SK-N-SH treated with all-trans-retinoic acid at 6 μM for 48 hours (cell line): ENCODE measurements at regions not wholly inside any gene's neighbourhood (a gene's known extent, or its start where the extent isn't known, plus 50 kb on each side); places are given as distances from the start of the nearest gene placed in this dataset.

Experiments used
- ARNTL ChIP-seq: fragments of 450-650 bp; formaldehyde crosslinking; IDR thresholded peaks from 2 replicates; pipeline ENCODE4 v1.5.0; 2020; ENCODE audit warnings: low read depth, mild to moderate bottlenecking, moderate library complexity, borderline replicate concordance
- OSR1 ChIP-seq: fragments of 250-450 bp; sonication (Bioruptor Pico); IDR thresholded peaks from 2 replicates; pipeline ENCODE4 v1.8.0; 2022; ENCODE audit warnings: moderate library complexity, mild to moderate bottlenecking, inconsistent platforms
- RARB ChIP-seq: fragments of 250-450 bp; sonication (Bioruptor Pico); IDR thresholded peaks from 2 replicates; pipeline ENCODE4 v1.8.0; 2021; ENCODE audit warnings: mild to moderate bottlenecking, moderate library complexity
- SNAI2 ChIP-seq: fragments of 250-450 bp; sonication (Bioruptor Pico); IDR thresholded peaks from 2 replicates; pipeline ENCODE4 v1.5.0; 2020; ENCODE audit warnings: mild to moderate bottlenecking, moderate library complexity
- TOX ChIP-seq: fragments of 250-450 bp; sonication (Bioruptor Pico); IDR thresholded peaks from 2 replicates; pipeline ENCODE4 v1.8.0; 2021; ENCODE audit warnings: mild to moderate bottlenecking, moderate library complexity, borderline replicate concordance
- ZC3H10 ChIP-seq: fragments of 250-450 bp; sonication (Bioruptor Pico); IDR thresholded peaks from 2 replicates; pipeline ENCODE4 v1.5.1; 2021; ENCODE audit warnings: mild to moderate bottlenecking, moderate library complexity
- ZFP3 ChIP-seq: fragments of 250-450 bp; sonication (Bioruptor Pico); IDR thresholded peaks from 2 replicates; pipeline ENCODE4 v1.5.0; 2020; ENCODE audit warnings: mild to moderate bottlenecking, moderate library complexity
- ZNF565 ChIP-seq: fragments of 450-650 bp; formaldehyde crosslinking; conservative IDR thresholded peaks from 2 replicates; pipeline ENCODE4 v1.5.0; 2020; ENCODE audit warnings: low read depth, mild to moderate bottlenecking, moderate library complexity
- TF ChIP-seq, protein P1 (sequence below): fragments of 250-450 bp; sonication (Bioruptor Pico); IDR thresholded peaks from 2 replicates; pipeline ENCODE4 v1.5.1; 2020; ENCODE audit warnings: low read depth, mild to moderate bottlenecking, moderate library complexity
- TF ChIP-seq, protein P2 (sequence below): fragments of 250-450 bp; sonication (Bioruptor Pico); IDR thresholded peaks from 2 replicates; pipeline ENCODE4 v1.8.0; 2020; ENCODE audit warnings: mild to moderate bottlenecking, moderate library complexity, borderline replicate concordance

DNA sequence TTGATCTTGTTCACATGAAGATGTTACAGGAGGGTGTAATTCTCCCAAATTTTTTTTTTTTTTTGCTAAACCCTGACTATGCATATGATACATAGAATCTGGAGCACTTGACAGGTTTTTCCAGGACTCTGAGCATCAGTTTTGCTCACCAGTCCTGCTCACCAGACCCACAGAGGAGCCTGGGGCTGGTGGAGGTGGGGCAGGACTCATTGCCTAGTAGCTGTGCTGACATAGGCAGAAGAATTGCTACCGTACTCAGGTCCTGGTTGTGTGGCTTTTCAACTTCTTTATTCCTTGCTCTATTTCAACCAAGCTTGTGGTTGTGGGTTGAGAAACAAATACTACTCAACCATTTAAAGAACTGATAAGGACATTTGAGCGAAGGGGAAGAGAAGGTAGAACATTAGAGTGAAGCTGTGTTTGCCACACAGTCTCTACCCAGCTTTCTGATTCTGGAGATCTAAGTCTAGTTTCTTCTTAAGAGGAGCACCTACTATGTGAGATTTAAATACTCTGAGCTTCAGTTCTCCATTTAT is 212.4 kb downstream of the UTP18 start:
- no peak for TF ChIP-seq ZC3H10 (CRISPR knock-in tag)
- TF ChIP-seq TOX: no peak
- no peak for TF ChIP-seq ARNTL (CRISPR knock-in tag)
- TF ChIP-seq ZFP3 (CRISPR knock-in tag): no peak
- TF ChIP-seq, protein P1, sequence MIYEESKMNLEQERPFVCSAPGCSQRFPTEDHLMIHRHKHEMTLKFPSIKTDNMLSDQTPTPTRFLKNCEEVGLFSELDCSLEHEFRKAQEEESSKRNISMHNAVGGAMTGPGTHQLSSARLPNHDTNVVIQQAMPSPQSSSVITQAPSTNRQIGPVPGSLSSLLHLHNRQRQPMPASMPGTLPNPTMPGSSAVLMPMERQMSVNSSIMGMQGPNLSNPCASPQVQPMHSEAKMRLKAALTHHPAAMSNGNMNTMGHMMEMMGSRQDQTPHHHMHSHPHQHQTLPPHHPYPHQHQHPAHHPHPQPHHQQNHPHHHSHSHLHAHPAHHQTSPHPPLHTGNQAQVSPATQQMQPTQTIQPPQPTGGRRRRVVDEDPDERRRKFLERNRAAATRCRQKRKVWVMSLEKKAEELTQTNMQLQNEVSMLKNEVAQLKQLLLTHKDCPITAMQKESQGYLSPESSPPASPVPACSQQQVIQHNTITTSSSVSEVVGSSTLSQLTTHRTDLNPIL (CRISPR knock-in tag): no peak
- TF ChIP-seq, protein P2, sequence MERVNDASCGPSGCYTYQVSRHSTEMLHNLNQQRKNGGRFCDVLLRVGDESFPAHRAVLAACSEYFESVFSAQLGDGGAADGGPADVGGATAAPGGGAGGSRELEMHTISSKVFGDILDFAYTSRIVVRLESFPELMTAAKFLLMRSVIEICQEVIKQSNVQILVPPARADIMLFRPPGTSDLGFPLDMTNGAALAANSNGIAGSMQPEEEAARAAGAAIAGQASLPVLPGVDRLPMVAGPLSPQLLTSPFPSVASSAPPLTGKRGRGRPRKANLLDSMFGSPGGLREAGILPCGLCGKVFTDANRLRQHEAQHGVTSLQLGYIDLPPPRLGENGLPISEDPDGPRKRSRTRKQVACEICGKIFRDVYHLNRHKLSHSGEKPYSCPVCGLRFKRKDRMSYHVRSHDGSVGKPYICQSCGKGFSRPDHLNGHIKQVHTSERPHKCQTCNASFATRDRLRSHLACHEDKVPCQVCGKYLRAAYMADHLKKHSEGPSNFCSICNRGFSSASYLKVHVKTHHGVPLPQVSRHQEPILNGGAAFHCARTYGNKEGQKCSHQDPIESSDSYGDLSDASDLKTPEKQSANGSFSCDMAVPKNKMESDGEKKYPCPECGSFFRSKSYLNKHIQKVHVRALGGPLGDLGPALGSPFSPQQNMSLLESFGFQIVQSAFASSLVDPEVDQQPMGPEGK (CRISPR knock-in tag): no peak
- TF ChIP-seq RARB: no peak
- TF ChIP-seq SNAI2 (CRISPR knock-in tag): no peak
- no peak for TF ChIP-seq ZNF565 (CRISPR knock-in tag)
- TF ChIP-seq OSR1 (CRISPR knock-in tag): no peak
